Gastroesophageal sphincter (tissue), 3 donors: ENCODE measurements at regions not wholly inside any gene's neighbourhood (a gene's known extent, or its start where the extent isn't known, plus 50 kb on each side); places are given as distances from the start of the nearest gene placed in this dataset.

ENCODE experiments used
- POLR2AphosphoS5 ChIP-seq: sonication (generic); formaldehyde crosslinking; IDR thresholded peaks from one replicate; pipeline ENCODE4 v1.6.1; 2017; ENCODE audit warnings: antibody characterized with exemption
- TF ChIP-seq, protein P1 (sequence below), 4 experiments: fragments of 200-600 bp in 2 of 4; fragments of 450-650 bp in 2 of 4; sonication (generic) in 1 of 4; IDR thresholded peaks; one replicate each; pipeline ENCODE4 v1.5.1; 2017 to 2019; ENCODE audit warnings: antibody characterized with exemption in 4 of 4, mild to moderate bottlenecking in 2 of 4, moderate library complexity in 2 of 4

DNA sequence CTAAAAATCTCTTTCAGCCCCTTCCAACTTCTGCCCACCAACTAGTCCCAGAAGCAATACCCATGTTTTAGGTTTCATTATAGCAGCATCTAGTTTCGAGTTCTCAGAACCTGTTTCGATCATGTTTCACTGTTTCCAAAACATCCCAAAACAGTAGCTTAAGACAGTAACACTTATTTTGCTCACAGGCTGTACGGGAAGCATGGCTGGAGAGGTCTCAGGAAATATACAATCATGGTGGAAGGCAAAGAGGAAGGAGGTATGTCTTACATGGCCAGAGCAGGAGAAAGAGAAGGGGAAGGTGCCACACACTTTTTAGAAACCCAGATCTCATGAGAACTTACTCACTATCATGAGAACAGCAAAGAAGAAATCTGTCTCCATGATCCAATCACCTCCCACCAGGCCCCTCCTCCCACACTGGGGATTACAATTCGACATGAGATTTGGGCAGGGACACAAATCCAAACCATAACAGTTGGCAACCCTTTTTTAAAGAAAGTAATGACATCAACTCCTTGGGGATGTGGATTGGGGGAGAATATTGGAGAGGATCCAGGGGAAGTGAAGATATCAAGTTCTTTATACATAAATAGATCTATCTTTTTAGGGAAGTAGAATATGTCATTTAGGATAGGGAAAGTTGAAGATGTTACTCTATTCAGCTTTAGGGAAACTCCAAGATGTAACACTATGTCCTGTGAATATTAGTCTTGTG is 269.9 kb upstream of the PLEKHG7 start:
- TF ChIP-seq, protein P1, sequence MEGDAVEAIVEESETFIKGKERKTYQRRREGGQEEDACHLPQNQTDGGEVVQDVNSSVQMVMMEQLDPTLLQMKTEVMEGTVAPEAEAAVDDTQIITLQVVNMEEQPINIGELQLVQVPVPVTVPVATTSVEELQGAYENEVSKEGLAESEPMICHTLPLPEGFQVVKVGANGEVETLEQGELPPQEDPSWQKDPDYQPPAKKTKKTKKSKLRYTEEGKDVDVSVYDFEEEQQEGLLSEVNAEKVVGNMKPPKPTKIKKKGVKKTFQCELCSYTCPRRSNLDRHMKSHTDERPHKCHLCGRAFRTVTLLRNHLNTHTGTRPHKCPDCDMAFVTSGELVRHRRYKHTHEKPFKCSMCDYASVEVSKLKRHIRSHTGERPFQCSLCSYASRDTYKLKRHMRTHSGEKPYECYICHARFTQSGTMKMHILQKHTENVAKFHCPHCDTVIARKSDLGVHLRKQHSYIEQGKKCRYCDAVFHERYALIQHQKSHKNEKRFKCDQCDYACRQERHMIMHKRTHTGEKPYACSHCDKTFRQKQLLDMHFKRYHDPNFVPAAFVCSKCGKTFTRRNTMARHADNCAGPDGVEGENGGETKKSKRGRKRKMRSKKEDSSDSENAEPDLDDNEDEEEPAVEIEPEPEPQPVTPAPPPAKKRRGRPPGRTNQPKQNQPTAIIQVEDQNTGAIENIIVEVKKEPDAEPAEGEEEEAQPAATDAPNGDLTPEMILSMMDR (IDR thresholded peaks at IDR 0.05): no peak
- no peak for TF ChIP-seq POLR2AphosphoS5
